ENCODE measurements at regions not wholly inside any gene's neighbourhood (a gene's known extent, or its start where the extent isn't known, plus 50 kb on each side); places are given as distances from the start of the nearest gene placed in this dataset.

GRCh38 chr13:74194846-74195245 is 60.6 kb upstream of the KLF12 start:
- TF ChIP-seq POLR2A (IDR thresholded peaks at IDR 0.05) (no peak), CTCF (IDR thresholded peaks at IDR 0.05) (no peak), POLR2AphosphoS5 (IDR thresholded peaks at IDR 0.05) (no peak), EP300 (IDR thresholded peaks at IDR 0.05; ENCODE audit: low read depth) (no peak)
- Histone ChIP-seq H3K4me3 (no peak overlapping the region), H3K9me3 (no peaks in the 10 kb centered on the region), H3K4me1 (no peaks in the 10 kb centered on the region), H3K27me3 (no peaks in the 10 kb centered on the region), H3K36me3 (no peaks in the 10 kb centered on the region), H3K27ac (no peak overlapping the region)
- WGBS, 2 donors (ENCODE audit: low coverage in 1 of 2) = 92 to 100% methylated on average over 2 of the region's 2 CpGs
- no peak for DNase-seq
- intact Hi-C loops (cut with DNase I; ENCODE audit: low total_unique reads) (no loop called here), in situ Hi-C loops (cut with MboI; ENCODE audit: low pct_ligation_motif_present in 1 of 4, low pct_unique_long_range_greater_than_20kb in 1 of 4, low sequenced_read_pairs in 3 of 4) (no loop called here)

- no peak for TF ChIP-seq CTCF (IDR thresholded peaks at IDR 0.05)
- H3K27ac ChIP-seq = no peak overlapping the region
- WGBS, 2 donors (ENCODE audit: low coverage in 1 of 2) = 89 to 100% methylated on average over 1 of the region's 1 CpG
- H3K36me3 ChIP-seq = no peaks in the 10 kb centered on the region
- intact Hi-C loops (cut with DNase I; ENCODE audit: low total_unique reads) = no loop called here
- DNase-seq = no peak
- in situ Hi-C loops (cut with MboI; ENCODE audit: low pct_ligation_motif_present in 1 of 4, low pct_unique_long_range_greater_than_20kb in 1 of 4, low sequenced_read_pairs in 3 of 4) = no loop called here
- H3K4me3 ChIP-seq = no peak overlapping the region
- no peaks in the 10 kb centered on the region for H3K4me1 ChIP-seq
- H3K9me3 ChIP-seq = no peaks in the 10 kb centered on the region
- no peaks in the 10 kb centered on the region for H3K27me3 ChIP-seq
Observed at GRCh38 chr13:74193391-74193790, 59.2 kb upstream of the KLF12 start.

GRCh38 chr13:74191410-74191809 is 57.2 kb upstream of the KLF12 start:
- DNase-seq = no peak
- no peaks in the 10 kb centered on the region for H3K9me3 ChIP-seq
- no peak for TF ChIP-seq POLR2AphosphoS5 (IDR thresholded peaks at IDR 0.05)
- no peak for TF ChIP-seq CTCF (IDR thresholded peaks at IDR 0.05)
- TF ChIP-seq POLR2A (IDR thresholded peaks at IDR 0.05) = no peak
- TF ChIP-seq EP300 (IDR thresholded peaks at IDR 0.05; ENCODE audit: low read depth) = no peak
- no peaks in the 10 kb centered on the region for H3K4me1 ChIP-seq
- 66 to 79% methylated on average over 3 of the region's 3 CpGs for WGBS, 2 donors (ENCODE audit: low coverage in 1 of 2)
- in situ Hi-C loops (cut with MboI; ENCODE audit: low pct_ligation_motif_present in 1 of 4, low pct_unique_long_range_greater_than_20kb in 1 of 4, low sequenced_read_pairs in 3 of 4) = no loop called here
- no peaks in the 10 kb centered on the region for H3K36me3 ChIP-seq
- no peaks in the 10 kb centered on the region for H3K27me3 ChIP-seq
- intact Hi-C loops (cut with DNase I; ENCODE audit: low total_unique reads) = no loop called here
- no peak overlapping the region for H3K4me3 ChIP-seq
- H3K27ac ChIP-seq = no peak overlapping the region

- H3K27me3 ChIP-seq = no peaks in the 10 kb centered on the region
- DNase-seq = no peak
- no peak overlapping the region for H3K4me3 ChIP-seq
- H3K4me1 ChIP-seq = no peaks in the 10 kb centered on the region
- TF ChIP-seq POLR2A (IDR thresholded peaks at IDR 0.05) (no peak), EP300 (IDR thresholded peaks at IDR 0.05; ENCODE audit: low read depth) (no peak), CTCF (IDR thresholded peaks at IDR 0.05) (no peak)
- no peaks in the 10 kb centered on the region for H3K9me3 ChIP-seq
- in situ Hi-C loops (cut with MboI; ENCODE audit: low pct_ligation_motif_present in 1 of 4, low pct_unique_long_range_greater_than_20kb in 1 of 4, low sequenced_read_pairs in 3 of 4) = no loop called here
- intact Hi-C loops (cut with DNase I; ENCODE audit: low total_unique reads) = no loop called here
- WGBS, 2 donors (ENCODE audit: low coverage in 1 of 2) = 11 to 17% methylated on average over 1 of the region's 1 CpG
- H3K36me3 ChIP-seq = no peaks in the 10 kb centered on the region
- H3K27ac ChIP-seq = no peak overlapping the region
Observed at GRCh38 chr13:74190999-74191398, 56.8 kb upstream of the KLF12 start.
